ENCODE measurements at regions not wholly inside any gene's neighbourhood (a gene's known extent, or its start where the extent isn't known, plus 50 kb on each side); places are given as distances from the start of the nearest gene placed in this dataset.

GRCh38 chr2:147542351-147542750 is 302.5 kb upstream of the ACVR2A start:
- ATAC-seq: no peak
- Mint-ChIP-seq H3K36me3 (ENCODE audit: low read depth) (0 out of 3 replicates have a peak, but pooled peaks cover 2% of the 10 kb centered on the region), H3K27ac (no peak overlapping the region), H3K4me3 (no peak overlapping the region), H3K4me1 (no peaks in the 10 kb centered on the region), H3K9me3 (no peaks in the 10 kb centered on the region), H3K27me3 (ENCODE audit: insufficient read depth, low read depth, poor library complexity) (no peaks in the 10 kb centered on the region)
- Histone ChIP-seq H3F3A (replicated peaks; ENCODE audit: low read depth) (no peaks in the 10 kb centered on the region), H3K79me2 (replicated peaks; ENCODE audit: insufficient read depth) (no peaks in the 10 kb centered on the region), H4K20me1 (replicated peaks; ENCODE audit: insufficient read depth) (no peaks in the 10 kb centered on the region), H3K27me3 (ENCODE audit: insufficient read depth) (no peaks in the 10 kb centered on the region), H3K4me3 (no peak overlapping the region), H3K27ac (ENCODE audit: low read depth) (no peak overlapping the region), H3K4me1 (ENCODE audit: insufficient read depth) (no peaks in the 10 kb centered on the region), H3K36me3 (ENCODE audit: insufficient read depth) (no peaks in the 10 kb centered on the region), H3K9me2 (ENCODE audit: insufficient read depth) (peaks cover 9% of the 10 kb centered on the region; the same call in 1 of the 2 replicates), H3K4me2 (no peak overlapping the region), H2AFZ (no peak overlapping the region)
- DNase-seq (ENCODE audit: low spot score): no peak
- TF ChIP-seq CTCF (conservative IDR thresholded peaks at IDR 0.05; ENCODE audit: low read depth in 2 of 2) (no peak), CREB1 (CRISPR knock-in tag; IDR thresholded peaks at IDR 0.05; ENCODE audit: low read depth) (no peak), NANOG (IDR thresholded peaks at IDR 0.05; ENCODE audit: borderline replicate concordance) (no peak), JUNB (IDR thresholded peaks at IDR 0.05; ENCODE audit: unreplicated experiment) (no peak), ZNF331 (CRISPR knock-in tag; IDR thresholded peaks at IDR 0.05; ENCODE audit: low read depth) (no peak), EZH2 (IDR thresholded peaks at IDR 0.05; ENCODE audit: low read depth, unreplicated experiment) (no peak), ZNF114 (CRISPR knock-in tag; IDR thresholded peaks at IDR 0.05) (no peak), POLR2AphosphoS5 (IDR thresholded peaks at IDR 0.05; ENCODE audit: low read depth) (no peak)
- TF ChIP-seq, protein P1, sequence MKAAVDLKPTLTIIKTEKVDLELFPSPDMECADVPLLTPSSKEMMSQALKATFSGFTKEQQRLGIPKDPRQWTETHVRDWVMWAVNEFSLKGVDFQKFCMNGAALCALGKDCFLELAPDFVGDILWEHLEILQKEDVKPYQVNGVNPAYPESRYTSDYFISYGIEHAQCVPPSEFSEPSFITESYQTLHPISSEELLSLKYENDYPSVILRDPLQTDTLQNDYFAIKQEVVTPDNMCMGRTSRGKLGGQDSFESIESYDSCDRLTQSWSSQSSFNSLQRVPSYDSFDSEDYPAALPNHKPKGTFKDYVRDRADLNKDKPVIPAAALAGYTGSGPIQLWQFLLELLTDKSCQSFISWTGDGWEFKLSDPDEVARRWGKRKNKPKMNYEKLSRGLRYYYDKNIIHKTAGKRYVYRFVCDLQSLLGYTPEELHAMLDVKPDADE (IDR thresholded peaks at IDR 0.05): no peak
- TF ChIP-seq, protein P2, sequence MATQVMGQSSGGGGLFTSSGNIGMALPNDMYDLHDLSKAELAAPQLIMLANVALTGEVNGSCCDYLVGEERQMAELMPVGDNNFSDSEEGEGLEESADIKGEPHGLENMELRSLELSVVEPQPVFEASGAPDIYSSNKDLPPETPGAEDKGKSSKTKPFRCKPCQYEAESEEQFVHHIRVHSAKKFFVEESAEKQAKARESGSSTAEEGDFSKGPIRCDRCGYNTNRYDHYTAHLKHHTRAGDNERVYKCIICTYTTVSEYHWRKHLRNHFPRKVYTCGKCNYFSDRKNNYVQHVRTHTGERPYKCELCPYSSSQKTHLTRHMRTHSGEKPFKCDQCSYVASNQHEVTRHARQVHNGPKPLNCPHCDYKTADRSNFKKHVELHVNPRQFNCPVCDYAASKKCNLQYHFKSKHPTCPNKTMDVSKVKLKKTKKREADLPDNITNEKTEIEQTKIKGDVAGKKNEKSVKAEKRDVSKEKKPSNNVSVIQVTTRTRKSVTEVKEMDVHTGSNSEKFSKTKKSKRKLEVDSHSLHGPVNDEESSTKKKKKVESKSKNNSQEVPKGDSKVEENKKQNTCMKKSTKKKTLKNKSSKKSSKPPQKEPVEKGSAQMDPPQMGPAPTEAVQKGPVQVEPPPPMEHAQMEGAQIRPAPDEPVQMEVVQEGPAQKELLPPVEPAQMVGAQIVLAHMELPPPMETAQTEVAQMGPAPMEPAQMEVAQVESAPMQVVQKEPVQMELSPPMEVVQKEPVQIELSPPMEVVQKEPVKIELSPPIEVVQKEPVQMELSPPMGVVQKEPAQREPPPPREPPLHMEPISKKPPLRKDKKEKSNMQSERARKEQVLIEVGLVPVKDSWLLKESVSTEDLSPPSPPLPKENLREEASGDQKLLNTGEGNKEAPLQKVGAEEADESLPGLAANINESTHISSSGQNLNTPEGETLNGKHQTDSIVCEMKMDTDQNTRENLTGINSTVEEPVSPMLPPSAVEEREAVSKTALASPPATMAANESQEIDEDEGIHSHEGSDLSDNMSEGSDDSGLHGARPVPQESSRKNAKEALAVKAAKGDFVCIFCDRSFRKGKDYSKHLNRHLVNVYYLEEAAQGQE (IDR thresholded peaks at IDR 0.05; ENCODE audit: unreplicated experiment): no peak
- TF ChIP-seq, protein P3, sequence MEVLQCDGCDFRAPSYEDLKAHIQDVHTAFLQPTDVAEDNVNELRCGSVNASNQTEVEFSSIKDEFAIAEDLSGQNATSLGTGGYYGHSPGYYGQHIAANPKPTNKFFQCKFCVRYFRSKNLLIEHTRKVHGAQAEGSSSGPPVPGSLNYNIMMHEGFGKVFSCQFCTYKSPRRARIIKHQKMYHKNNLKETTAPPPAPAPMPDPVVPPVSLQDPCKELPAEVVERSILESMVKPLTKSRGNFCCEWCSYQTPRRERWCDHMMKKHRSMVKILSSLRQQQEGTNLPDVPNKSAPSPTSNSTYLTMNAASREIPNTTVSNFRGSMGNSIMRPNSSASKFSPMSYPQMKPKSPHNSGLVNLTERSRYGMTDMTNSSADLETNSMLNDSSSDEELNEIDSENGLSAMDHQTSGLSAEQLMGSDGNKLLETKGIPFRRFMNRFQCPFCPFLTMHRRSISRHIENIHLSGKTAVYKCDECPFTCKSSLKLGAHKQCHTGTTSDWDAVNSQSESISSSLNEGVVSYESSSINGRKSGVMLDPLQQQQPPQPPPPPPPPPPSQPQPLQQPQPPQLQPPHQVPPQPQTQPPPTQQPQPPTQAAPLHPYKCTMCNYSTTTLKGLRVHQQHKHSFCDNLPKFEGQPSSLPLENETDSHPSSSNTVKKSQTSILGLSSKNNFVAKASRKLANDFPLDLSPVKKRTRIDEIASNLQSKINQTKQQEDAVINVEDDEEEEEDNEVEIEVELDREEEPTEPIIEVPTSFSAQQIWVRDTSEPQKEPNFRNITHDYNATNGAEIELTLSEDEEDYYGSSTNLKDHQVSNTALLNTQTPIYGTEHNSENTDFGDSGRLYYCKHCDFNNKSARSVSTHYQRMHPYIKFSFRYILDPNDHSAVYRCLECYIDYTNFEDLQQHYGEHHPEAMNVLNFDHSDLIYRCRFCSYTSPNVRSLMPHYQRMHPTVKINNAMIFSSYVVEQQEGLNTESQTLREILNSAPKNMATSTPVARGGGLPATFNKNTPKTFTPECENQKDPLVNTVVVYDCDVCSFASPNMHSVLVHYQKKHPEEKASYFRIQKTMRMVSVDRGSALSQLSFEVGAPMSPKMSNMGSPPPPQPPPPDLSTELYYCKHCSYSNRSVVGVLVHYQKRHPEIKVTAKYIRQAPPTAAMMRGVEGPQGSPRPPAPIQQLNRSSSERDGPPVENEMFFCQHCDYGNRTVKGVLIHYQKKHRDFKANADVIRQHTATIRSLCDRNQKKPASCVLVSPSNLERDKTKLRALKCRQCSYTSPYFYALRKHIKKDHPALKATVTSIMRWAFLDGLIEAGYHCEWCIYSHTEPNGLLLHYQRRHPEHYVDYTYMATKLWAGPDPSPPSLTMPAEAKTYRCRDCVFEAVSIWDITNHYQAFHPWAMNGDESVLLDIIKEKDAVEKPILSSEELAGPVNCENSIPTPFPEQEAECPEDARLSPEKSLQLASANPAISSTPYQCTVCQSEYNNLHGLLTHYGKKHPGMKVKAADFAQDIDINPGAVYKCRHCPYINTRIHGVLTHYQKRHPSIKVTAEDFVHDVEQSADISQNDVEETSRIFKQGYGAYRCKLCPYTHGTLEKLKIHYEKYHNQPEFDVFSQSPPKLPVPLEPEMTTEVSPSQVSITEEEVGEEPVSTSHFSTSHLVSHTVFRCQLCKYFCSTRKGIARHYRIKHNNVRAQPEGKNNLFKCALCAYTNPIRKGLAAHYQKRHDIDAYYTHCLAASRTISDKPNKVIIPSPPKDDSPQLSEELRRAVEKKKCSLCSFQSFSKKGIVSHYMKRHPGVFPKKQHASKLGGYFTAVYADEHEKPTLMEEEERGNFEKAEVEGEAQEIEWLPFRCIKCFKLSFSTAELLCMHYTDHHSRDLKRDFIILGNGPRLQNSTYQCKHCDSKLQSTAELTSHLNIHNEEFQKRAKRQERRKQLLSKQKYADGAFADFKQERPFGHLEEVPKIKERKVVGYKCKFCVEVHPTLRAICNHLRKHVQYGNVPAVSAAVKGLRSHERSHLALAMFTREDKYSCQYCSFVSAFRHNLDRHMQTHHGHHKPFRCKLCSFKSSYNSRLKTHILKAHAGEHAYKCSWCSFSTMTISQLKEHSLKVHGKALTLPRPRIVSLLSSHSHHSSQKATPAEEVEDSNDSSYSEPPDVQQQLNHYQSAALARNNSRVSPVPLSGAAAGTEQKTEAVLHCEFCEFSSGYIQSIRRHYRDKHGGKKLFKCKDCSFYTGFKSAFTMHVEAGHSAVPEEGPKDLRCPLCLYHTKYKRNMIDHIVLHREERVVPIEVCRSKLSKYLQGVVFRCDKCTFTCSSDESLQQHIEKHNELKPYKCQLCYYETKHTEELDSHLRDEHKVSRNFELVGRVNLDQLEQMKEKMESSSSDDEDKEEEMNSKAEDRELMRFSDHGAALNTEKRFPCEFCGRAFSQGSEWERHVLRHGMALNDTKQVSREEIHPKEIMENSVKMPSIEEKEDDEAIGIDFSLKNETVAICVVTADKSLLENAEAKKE (CRISPR knock-in tag; IDR thresholded peaks at IDR 0.05): no peak

Measured in GM23338 (cell line).